CD4-positive, alpha-beta T cell treated with Interleukin-12 subunit alpha and Interleukin-12 subunit beta, for 1 hour (primary cell): ENCODE measurements at regions not wholly inside any gene's neighbourhood (a gene's known extent, or its start where the extent isn't known, plus 50 kb on each side); places are given as distances from the start of the nearest gene placed in this dataset.
"Not testable (repeated sequence)": the region's sequence is repeated elsewhere in the genome, so short reads cannot be mapped to it uniquely, and the experiment has no call there.

Source experiments
- DNase-seq: peaks from one replicate; pipeline ENCODE4 v3.0.0-alpha.2; 2020

GRCh38 chr22:47417699-47418098 is 655.2 kb downstream of the TBC1D22A start:
- no peak for DNase-seq

DNA sequence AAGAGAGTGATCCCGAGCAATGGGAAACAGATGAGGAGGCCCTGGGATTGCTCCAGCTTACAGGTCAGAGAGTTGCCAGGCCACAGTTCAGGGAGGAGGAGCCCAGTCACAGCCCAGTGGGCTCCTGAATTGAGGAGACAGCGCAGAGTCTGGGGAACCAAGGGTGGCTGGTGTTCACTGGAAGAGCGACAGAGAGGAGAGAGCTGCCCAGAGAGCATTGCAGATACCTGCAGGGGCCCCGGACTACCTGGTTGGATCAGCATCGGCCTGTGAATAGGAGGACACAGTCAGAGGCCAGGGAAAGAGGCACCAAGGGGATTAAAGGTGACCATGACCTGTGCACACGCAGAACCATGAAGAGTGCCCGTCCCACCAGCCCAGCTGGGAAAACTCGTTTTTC is 648.6 kb downstream of the TBC1D22A start:
- no peak for DNase-seq

- DNase-seq: no peak
Observed at GRCh38 chr22:47409539-47410275, 647.3 kb downstream of the TBC1D22A start.

DNA sequence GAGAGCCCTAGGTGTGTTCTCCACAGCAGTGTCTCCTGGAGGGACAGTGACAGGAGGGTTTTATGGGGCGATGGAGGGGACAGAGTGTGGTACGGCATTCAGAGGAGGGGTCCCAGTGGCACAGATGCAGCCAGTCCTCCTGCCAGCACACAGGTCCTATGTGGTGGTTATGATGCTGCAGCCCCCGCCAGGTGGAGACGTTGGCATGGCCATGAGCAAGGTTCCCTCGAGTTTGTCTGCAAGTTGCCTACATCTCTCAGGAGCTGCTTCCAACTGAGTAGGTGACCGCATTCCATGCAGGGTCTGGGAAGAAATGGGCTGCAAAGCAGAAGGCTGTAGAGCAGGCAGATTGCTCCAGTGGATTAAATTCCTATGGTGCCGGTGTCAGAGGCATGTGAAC is 646.0 kb downstream of the TBC1D22A start:
- DNase-seq: no peak

DNA sequence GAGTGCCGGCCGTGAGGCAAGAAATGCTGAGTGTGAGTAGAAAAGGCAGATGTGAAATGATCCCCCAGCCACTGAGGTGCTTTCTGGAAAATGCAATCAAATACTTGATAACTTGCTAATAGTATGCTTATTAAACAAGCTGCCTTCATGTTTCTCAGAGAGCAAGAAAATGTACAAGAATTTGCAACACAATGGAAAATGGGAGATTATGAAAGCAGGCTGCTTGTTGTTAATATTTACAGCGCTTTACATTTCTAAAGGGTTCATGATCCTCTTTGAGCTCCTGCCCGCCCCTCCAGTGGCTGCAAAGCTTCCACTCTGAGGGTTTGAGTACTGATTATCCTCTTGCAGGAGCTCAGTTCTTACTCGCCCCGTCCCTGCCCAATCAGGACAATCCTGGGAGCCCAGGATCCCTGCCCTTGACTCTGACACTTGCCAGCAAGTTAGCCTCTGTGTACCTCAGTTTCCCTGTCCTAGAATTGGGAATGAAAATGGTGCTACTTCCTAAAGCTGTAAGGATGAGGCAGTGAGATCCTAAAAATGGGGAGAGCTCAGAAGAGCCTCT is 645.1 kb downstream of the TBC1D22A start:
- DNase-seq: no peak

GRCh38 chr22:47406896-47407295 is 644.4 kb downstream of the TBC1D22A start:
- DNase-seq: no peak

DNA sequence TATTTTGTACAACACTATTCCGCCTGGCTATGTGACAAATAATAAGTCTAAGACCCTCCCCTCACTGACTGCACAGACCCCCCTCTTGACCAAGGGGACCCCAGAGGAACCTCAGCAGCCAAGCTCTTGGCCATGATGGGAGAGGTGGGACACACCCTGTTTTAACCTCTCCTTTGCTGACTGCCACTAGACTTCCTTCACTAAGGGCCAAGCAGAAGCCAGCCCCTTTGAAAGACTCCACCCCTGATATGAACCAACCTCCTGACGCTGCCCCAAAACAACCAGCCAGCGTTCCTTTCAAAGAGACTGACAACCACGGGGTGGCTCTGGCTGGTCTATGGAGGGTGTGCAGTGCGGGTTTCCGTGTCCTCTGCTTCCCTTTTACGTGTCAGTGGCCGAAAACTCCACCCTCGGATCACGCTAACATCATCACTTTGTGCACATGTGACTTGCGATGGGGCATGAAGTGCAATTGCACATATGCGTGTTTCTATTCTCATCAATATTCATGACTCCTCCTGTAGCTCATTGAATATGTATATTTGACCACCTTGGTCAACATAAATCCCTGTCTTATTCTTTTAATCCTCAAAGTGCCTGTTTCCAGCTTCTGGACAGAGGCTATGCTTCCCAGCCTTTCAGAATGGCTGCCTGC is 643.9 kb downstream of the TBC1D22A start:
- DNase-seq: no peak

GRCh38 chr22:47405222-47405621 is 642.8 kb downstream of the TBC1D22A start:
- DNase-seq: not testable (repeated sequence)

GRCh38 chr22:47402876-47403525 is 640.6 kb downstream of the TBC1D22A start:
- DNase-seq: no peak

- no peak for DNase-seq
Observed at GRCh38 chr22:47401976-47402770, 639.7 kb downstream of the TBC1D22A start.

DNA sequence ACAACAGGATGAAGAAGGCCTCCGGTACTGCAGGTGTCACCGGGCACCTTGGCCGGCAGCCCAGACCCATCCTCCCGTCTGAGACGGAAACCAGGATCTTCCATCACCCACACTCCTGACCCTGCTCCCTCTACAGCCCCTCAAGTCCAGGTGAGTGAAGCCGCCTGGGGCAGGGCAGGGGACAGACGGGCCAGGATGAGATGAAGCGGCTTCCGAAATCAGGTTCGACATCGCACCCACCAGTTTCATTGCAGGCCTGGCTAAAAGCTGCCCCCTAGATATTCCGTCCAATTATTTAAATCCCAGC is 639.1 kb downstream of the TBC1D22A start:
- no peak for DNase-seq

DNA sequence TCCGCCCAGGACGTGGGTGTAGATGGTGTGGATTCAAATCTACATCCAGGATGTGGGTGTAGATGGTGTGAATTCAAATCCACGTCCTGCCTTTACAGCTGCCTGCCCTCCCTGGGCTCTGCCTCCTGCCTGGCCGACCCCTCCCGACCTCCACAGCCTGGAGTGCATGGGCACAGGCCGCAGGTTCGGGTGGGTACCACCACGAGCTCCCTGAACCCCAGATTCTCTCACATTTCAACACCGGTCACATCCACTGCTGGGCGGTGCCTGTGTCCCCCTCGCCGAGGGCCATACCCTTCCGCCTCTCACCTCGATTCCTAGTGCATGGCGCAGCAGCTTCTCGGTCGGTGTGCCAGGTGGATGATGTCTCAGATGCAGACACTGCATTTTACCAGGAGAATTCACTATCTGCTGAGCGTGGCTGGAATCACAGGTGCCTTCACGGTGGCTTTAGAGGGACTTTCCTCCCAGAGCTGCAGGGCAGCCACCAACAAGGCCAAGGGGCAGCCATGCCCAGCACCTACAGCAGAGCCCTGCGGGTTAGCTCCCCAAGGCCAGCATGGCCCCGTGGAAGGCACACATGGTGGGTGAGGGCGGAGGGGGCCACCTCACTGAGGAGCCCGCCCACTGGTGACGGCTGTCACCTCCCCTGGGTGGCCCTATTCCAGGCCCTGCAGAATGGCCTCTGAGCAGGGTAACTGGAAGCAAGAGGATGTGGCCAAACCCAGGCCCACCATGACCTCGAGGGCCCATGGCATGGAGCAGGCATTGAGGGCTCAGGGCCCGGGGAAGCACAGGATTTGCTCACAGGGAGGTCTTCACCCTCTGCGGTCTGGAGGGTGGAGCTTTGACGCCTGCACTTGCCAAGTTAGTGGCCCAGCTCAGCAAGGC is 638.5 kb downstream of the TBC1D22A start:
- DNase-seq: no peak

DNA sequence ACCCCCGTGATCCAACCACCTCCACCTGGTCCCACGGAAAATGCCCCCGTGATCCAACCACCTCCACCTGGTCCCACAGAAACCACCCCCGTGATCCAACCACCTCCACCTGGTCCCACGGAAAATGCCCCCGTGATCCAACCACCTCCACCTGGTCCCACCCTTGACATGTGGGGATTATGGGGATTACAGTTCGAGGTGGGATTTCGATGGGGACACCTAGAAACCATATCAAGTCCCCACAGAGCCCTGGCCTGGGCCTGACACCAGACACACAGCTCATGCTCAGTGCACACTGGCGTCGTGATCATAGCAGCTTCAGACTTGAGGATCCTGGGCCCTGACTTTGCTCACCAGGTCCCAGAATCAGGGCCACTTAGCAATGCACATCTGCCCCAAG is 637.7 kb downstream of the TBC1D22A start:
- not testable (repeated sequence) for DNase-seq

- DNase-seq: no peak
Observed at GRCh38 chr22:47398921-47399790, 636.7 kb downstream of the TBC1D22A start.

DNA sequence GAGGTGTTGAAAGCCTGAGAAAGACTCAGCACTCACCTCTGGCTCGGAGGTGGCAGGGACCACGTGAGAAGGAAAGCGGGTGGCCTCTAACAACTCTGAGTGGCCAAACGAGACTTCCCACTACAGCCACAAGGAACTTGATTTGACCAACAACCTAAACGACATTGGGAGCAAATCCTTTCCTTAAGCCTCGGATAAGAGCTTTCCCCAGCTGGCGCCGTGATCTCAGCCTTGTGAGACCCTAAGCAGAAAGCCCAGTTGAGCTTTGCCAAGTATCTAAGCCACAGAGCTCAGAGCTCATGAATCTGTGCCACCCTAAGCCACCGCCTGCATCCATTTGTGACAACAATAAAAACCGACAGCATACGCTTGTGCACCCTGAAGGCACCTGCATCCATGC is 636.0 kb downstream of the TBC1D22A start:
- DNase-seq: no peak

GRCh38 chr22:47397673-47398072 is 635.2 kb downstream of the TBC1D22A start:
- DNase-seq: no peak

DNA sequence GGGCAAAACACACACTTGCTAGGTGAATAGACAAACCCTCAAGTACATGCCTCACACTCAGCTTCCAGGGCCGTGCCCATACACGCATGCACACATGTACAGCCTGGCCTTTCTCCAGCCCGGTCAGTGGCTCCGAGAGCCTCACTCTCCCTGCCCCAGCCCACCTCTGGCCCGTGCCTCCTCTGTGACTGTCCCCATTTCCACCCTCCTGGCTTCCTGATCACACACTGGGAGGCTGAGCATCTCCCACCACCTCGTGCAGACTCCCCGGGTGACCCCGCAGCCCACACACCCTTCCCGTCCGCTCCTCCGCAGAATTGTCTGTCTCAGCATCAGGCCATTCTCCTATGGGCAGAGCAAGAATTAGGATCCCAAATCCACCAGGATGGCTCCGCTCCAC is 634.1 kb downstream of the TBC1D22A start:
- no peak for DNase-seq

DNA sequence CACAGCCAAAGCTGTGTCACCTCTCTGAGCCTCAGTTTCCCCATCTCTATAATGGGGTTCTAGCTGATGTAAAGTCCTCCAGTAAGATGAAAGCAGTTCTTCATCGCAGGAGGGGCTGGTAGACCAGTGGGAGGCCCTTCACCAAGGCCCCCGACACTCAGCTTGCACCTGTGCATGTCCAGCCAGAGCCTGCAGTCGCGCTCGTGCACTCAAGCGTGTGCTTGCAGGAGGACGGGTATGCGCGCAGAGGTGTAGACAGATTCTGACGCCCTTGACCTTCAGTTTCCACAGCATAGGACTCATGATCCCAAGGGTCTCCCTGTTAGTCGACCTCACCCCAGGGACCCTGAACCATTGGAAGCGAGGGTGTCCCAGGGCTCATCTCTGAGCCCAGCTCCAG is 633.7 kb downstream of the TBC1D22A start:
- DNase-seq: no peak

- DNase-seq: no peak
Observed at GRCh38 chr22:47395481-47395880, 633.0 kb downstream of the TBC1D22A start.

DNA sequence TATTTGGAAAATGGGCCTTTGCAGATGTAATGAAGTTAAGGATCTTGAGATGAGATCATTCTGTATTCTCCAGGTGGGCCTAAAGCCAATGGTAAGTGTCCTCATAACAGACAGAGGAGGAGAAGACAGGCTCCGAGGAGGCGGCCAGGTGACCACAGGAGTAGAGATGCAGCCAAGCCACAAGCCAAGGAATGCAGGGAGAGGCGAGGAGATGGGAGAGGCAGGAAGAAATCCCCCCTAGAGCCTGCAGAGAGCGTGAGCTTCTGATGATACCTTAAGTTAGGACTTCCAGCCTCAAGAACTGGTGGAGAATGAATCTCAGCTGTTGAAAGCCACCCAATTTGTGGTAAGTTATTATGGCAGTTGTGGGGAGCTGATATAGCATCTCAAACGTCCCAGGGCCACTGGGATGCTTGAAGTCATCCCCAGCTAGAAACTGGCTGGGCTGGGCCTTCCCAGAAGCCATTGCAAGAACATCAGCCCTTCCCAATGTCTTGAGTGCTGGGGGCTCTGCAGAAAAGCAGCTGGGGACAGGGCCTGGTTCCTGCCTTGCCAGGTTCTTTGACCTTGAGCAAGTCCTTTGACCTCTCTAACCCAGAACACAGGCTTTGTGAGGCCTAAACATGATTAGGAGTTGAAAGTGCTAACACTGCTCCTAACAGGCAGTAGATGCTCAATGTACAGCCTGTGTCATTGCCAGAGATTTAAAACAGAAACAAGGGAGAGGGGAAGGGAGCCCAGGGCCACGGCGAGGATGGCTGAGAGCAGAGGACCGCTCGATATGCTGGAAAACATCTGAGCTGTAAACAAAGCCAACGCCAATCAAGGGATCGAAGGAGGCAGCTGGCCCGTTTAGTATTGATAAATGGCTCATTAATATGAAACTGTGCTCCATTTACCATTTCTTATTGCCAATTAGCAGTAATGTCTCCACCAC is 632.3 kb downstream of the TBC1D22A start:
- DNase-seq: no peak
